ENCODE measurements at regions not wholly inside any gene's neighbourhood (a gene's known extent, or its start where the extent isn't known, plus 50 kb on each side); places are given as distances from the start of the nearest gene placed in this dataset.
"Not testable (repeated sequence)": the region's sequence is repeated elsewhere in the genome, so short reads cannot be mapped to it uniquely, and the experiment has no call there.

GRCh38 chr14:105894978-105895881 lies 368.8 kb downstream of the TMEM121 start:
- peak; percentile 8 for DNase-seq

GRCh38 chr14:105896206-105896605 lies 369.8 kb downstream of the TMEM121 start:
- peak; percentile 9 for DNase-seq

DNA sequence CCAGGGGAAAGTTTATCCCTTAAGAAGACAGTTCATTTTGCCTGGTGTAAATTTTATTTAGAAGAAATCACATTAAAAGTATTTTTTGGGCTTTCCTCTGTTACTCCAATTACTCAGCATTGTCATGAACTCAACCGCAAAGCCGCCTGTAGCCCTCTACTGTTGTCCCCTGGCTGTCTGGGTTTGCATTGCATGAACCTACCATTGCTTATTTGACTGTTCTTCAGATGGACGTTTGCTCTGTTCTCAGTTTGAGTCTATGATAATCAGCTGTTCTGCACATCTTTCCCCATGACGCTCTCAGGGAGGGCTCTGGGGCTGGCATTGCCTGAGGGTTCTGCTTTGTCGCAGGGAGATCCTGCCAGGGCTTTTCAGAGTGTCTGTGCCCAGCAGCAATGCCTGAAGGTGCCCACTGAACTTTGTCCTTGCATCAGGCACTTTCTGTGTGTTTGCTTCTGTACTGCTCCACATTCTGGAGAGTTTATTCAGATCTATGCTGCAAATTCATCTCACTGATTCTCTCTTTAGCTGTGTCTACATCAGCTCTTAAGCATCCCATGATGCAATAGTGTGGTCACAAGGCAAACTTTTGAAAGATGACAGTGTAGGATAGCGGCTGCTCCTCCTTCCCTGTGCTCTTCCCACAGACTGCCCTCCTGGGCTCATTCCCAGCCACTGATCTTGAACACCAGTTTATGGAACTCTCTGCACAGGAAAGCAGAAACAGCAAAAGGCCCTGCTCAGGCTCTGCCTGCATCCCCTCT lies 370.8 kb downstream of the TMEM121 start:
- not testable (repeated sequence) for DNase-seq

- DNase-seq: no peak
These were observed 371.3 kb downstream of the TMEM121 start for GRCh38 chr14:105897725-105898113.

GRCh38 chr14:105898482-105899010 lies 372.2 kb downstream of the TMEM121 start:
- DNase-seq: no peak

DNA sequence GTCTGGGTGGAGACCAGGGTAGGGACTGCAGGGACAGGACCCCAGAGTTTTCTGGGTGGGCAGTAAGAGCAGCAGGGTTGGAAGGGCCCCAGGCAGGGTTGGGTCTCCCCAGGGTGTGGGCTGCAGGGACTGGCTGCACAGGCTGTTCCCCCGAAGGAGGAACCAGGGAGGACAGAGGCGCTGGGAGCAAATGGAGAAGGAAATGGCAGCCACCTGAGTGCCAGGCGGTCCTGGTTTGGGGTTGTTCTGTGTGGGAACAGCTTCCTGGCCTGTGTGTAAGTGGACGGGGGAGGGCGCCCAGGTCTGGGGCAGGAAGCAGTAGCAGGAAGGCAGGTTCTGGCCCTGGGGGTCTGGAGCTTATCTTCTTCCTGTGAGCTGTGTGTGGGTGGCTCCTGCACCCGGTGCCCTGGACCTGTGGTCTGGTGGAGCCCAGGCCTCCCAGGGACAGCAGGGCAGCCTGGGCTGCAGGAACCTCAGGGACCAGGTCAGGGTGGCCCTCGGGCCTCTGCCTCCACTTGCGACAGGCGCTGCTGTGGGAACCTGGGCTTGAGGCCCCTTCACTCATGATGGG lies 372.8 kb downstream of the TMEM121 start:
- no peak for DNase-seq

GRCh38 chr14:105899657-105900397 lies 373.4 kb downstream of the TMEM121 start:
- DNase-seq: no peak

DNA sequence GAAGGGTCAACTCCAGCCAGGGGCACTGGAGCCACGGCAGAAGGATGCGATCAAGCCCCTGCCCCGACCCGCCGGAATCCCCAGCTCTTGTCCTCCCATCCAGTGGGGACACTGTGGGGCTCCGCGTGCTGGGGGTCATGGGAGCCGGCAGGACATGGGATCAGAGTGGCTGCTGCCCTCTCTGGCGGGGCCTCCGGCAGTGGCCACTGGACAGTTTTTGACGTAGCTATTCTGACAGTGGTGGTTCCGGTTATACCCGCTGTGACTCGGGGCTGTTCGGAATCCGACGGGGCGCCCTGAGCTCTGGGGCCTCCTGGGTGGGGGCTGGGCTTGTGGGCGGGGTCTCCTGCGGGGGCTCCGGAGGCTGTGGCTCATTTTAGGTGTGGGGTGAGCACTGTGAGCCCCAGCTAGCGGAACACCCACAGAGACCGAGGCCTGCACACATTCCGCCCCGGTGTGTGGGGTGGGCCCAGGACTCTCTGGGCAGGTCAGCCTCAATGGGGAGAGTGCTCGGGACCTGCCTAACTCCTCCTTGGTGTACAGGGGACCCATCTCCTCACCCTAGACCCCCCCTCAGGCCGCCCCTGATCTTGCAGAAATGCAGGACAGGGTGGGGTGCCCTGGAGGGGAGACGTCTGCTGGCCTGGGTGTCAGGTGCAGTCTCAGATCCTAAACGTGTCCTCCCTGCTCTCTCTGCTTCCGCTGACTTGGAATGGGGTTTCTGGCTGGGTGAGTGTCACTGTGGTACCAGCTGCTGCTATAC lies 374.2 kb downstream of the TMEM121 start:
- DNase-seq: no peak

DNA sequence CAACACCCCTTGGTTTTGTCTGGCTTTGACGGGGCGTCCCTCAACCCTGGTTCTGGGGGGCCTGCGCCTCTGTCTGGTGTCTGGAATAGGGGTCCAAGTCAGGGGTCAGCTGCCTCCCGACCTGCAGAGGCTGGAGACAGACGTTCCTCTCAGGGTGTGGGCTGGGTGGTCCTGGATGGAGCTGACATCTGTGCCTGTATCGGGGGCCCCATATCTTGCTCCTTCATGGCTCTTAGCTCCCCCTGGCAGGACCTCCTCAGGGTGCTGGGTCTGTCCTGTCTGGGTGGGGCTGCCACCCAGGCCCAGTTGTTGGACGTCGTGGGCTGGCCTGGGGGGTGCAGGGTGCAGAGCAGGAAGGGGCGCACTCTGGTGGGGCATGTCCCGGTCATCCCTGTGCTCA lies 374.8 kb downstream of the TMEM121 start:
- no peak for DNase-seq

GRCh38 chr14:105902131-105902898 lies 375.9 kb downstream of the TMEM121 start:
- DNase-seq: no peak

GRCh38 chr14:105902899-105903165 lies 376.4 kb downstream of the TMEM121 start:
- DNase-seq: not testable (repeated sequence)

- no peak for DNase-seq
These were observed 377.6 kb downstream of the TMEM121 start for GRCh38 chr14:105903971-105904370.

GRCh38 chr14:105904379-105904778 lies 378.0 kb downstream of the TMEM121 start:
- DNase-seq: no peak

- no peak for DNase-seq
These were observed 379.1 kb downstream of the TMEM121 start for GRCh38 chr14:105905456-105905855.

- no peak for DNase-seq
These were observed 380.9 kb downstream of the TMEM121 start for GRCh38 chr14:105907276-105907675.

- DNase-seq: no peak
These were observed 381.6 kb downstream of the TMEM121 start for GRCh38 chr14:105908006-105908405.

DNA sequence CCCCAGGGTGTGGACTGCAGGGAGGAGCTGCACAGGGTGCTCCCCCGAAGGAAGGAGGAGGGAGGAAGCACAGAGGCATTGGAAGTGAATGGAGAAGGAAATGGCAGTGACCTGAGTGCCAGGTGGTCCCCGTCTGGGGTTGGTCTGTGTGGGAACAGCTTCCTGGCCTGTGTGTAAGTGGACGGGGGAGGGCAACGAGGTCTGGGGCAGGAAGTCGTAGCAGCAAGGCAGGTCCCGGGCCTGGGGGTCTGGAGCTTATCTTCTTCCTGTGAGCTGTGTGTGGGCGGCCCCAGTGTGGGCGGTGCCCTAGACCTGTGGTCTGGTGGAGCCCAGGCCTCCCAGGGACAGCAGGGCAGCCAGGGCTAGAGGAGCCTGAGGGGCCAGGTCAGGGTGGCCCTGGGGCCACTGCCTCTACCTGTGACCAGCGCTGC lies 382.1 kb downstream of the TMEM121 start:
- no peak for DNase-seq

DNA sequence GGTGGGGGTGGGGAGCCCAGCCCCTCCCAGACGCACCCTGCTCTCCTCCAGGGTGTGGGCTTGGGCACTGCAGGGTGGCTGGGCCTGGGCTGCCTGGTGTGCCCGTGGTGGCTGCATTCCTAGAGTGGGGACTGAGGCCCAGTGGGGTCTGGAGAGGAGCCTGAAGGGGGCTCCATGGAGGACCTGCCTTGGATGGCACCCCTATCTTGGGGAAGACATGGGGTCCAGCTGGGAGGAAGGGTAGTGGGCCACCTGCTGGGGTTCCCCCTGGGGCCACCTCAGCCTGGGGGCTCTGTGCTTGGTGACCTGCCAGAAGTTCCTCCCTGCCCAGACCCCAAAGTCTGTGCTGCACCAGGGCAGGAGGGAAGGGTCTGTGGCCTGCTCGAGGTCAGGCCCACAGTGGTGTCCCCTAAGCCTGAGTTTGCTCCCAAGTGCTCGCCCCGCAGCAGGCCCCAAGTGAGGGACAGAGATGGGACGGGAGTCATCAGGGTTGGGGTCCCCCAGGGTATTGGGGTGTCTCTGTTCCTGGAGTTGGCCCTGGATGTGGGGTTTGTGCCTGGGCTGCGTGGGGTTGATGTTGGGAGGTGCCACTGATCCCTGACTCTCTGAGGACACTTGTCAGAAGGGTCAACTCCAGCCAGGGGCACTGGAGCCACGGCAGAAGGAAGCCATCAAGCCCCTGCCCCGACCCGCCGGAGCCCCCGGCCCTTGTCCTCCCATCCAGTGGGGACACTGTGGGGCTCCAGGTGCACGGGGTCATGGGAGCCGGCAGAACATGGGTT lies 382.9 kb downstream of the TMEM121 start:
- no peak for DNase-seq

DNA sequence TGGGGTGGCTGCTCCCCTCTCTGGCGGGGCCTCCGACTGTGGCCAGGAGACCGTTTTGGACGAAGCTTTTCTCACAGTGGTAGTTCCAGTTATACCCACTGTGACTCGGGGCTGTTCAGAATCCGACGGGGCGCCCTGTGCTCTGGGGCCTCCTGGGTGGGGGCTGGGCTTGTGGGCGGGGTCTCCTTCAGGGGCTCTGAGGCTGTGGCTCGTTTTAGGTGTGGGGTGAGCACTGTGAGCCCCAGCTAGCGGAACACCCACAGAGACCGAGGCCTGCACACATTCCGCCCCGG lies 383.4 kb downstream of the TMEM121 start:
- DNase-seq: not testable (repeated sequence)

GRCh38 chr14:105910426-105910825 lies 384.0 kb downstream of the TMEM121 start:
- DNase-seq: no peak

Measured in activated CD8-positive, alpha-beta memory T cell treated with anti-CD3 and anti-CD28 coated beads, Interleukin-2, amount 50 U/mL, for 4 hours (primary cell).